ENCODE measurements at regions not wholly inside any gene's neighbourhood (a gene's known extent, or its start where the extent isn't known, plus 50 kb on each side); places are given as distances from the start of the nearest gene placed in this dataset.
"Not testable (repeated sequence)": the region's sequence is repeated elsewhere in the genome, so short reads cannot be mapped to it uniquely, and the experiment has no call there.

DNA sequence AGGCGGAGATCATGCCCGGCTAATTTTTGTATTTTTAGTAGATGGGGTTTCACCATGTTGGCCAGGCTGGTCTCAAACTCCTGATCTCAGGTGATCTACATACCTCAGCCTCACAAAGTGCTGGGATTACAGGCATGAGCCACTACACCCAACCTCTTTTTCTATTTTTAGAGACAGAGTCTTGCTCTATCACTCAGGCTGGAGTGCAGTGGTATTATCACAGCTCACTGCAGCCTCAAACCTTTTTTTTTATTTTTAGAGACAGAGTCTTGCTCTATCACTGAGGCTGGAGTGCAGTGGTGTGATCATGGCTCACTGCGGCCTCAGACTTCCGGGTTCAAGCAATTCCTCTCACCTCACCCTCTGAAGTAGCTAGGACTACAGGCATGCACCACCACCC lies 64.6 kb upstream of the ADGRL1 start:
- TF ChIP-seq, protein P1, sequence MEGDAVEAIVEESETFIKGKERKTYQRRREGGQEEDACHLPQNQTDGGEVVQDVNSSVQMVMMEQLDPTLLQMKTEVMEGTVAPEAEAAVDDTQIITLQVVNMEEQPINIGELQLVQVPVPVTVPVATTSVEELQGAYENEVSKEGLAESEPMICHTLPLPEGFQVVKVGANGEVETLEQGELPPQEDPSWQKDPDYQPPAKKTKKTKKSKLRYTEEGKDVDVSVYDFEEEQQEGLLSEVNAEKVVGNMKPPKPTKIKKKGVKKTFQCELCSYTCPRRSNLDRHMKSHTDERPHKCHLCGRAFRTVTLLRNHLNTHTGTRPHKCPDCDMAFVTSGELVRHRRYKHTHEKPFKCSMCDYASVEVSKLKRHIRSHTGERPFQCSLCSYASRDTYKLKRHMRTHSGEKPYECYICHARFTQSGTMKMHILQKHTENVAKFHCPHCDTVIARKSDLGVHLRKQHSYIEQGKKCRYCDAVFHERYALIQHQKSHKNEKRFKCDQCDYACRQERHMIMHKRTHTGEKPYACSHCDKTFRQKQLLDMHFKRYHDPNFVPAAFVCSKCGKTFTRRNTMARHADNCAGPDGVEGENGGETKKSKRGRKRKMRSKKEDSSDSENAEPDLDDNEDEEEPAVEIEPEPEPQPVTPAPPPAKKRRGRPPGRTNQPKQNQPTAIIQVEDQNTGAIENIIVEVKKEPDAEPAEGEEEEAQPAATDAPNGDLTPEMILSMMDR (IDR thresholded peaks at IDR 0.05), result not testable (repeated sequence)
- TF ChIP-seq POLR2A (IDR thresholded peaks at IDR 0.05), result not testable (repeated sequence)
